GM21526 (cell line): ENCODE measurements at regions not wholly inside any gene's neighbourhood (a gene's known extent, or its start where the extent isn't known, plus 50 kb on each side); places are given as distances from the start of the nearest gene placed in this dataset.
"Not testable (repeated sequence)": the region's sequence is repeated elsewhere in the genome, so short reads cannot be mapped to it uniquely, and the experiment has no call there.

ENCODE experiments used
- ATAC-seq: cut with Tn5 transposase; IDR thresholded peaks from one replicate; pipeline ENCODE4 v1.9.1; 2021; ENCODE audit warnings: moderate library complexity; ENCODE audit not compliant: unreplicated experiment, low FRiP score

- no peak for ATAC-seq
These were observed 132.9 kb upstream of the NRIP1 start for GRCh38 chr21:15197696-15198095.

- ATAC-seq = no peak
These were observed 134.9 kb upstream of the NRIP1 start for GRCh38 chr21:15199414-15200383.

DNA sequence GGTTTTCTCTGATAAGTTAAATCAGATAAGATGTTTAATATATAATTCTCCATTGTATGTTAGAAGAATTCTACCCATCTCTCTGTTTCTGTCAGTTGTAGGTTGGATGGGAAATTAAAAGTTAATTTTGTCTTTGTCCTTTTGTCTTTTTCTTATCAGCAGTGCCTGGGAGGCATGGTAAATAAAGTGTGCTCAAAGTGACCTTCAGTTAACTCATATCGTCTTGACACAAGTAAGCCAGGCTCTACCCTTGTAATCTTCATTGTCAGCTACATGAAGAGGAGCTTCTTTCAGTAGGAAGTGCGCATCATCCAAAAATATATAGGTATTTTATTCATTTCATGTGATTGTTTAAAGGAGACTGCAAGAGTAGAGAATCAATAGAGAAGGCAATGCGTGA lies 138.9 kb upstream of the NRIP1 start:
- no peak for ATAC-seq

- no peak for ATAC-seq
These were observed 139.6 kb upstream of the NRIP1 start for GRCh38 chr21:15204140-15204969.

- no peak for ATAC-seq
These were observed 140.1 kb upstream of the NRIP1 start for GRCh38 chr21:15204970-15205286.

DNA sequence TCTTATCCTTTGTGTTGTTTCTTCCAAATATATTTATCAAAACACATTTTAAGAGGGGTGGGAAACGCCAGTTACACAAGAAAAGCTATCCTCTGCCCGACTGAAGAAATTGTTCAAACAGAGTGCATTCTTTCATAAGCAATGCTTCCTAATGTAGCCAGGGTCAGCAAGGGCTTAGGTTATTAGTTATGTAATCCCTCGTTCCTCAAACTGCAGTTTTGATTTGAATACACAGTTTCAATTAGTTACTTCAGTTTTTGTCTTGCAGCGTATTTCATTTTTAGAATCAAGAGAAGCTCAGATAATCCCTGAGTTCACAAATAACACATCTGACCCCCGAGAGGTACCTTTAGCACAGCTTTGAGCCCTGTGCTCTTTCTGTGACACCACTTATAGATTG lies 141.7 kb upstream of the NRIP1 start:
- peak; percentile 94 for ATAC-seq

- no peak for ATAC-seq
These were observed 142.4 kb upstream of the NRIP1 start for GRCh38 chr21:15207231-15207630.

- no peak for ATAC-seq
These were observed 143.0 kb upstream of the NRIP1 start for GRCh38 chr21:15207635-15208370.

- no peak for ATAC-seq
These were observed 144.0 kb upstream of the NRIP1 start for GRCh38 chr21:15208786-15209185.

DNA sequence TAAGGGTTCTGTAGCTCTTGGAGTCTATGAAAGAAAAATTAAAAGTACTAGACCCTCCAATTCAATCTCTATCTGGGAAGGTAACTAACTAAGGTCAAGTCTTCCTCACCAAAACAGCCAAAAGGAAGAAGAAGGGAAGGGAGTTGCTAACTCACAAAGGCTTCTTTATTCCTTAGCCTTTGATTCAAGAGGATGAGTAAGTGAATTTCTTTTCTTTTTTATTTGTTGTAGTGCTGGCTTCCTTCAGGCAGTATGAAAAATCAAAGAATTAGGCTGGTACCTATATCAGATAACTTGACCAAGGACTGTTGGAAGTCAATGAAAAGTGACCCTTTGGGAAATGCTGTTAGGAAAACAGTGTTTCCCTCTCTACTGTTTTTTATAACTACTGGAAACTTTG lies 144.4 kb upstream of the NRIP1 start:
- no peak for ATAC-seq

DNA sequence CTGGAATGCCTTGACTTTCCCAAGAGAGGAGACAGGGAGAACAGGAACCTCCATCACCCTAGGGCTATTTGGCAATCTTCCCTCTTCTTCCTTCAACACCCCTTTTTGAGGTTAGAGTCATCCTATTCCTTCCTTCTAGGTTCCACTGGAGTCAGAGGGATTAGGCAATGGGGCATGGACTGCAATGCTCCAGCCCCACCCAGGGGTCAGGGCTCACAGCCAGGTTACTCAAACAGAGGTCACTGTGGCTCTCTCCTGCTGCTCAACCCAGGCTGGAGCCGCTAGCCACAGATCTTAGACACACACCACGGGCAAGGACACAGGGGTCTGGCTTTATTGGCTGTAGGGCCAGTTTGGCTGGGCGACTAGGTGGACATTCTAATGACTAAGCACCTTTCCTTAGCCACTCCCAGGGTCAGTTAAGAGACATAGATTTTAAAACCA lies 145.5 kb upstream of the NRIP1 start:
- ATAC-seq = no peak

DNA sequence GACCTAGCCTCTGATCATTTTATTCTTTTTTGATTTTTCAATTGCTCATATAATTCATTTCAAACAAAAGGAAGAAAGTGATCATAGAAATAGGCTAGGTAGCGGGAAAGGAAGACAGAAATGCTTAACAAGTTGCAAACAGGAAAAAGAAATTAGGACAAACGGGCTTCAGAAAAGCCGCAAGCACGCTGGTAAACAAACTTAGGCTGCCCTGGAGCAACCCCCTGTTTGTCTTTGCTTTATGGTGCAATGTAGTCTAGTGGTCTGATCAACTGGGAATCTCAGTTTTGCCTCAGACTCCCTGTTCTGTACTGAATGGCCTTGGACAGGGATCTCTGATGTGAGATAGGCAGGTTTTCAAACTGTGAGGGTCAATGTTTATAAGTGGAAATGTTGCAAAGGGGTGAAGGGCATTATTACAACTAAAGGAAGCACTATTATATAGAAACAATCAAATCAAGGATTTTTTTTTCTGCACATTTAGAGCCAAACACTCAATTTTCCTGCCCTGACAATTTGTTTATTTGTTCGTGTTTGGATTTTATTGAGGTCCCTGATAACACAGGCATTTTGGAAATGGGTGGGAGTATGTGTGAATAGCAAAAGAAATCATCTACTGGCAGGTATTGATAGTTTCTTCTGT lies 146.8 kb upstream of the NRIP1 start:
- no peak for ATAC-seq

GRCh38 chr21:15212206-15212605 lies 147.4 kb upstream of the NRIP1 start:
- ATAC-seq = no peak

GRCh38 chr21:15218476-15218875 lies 153.7 kb upstream of the NRIP1 start:
- not testable (repeated sequence) for ATAC-seq

DNA sequence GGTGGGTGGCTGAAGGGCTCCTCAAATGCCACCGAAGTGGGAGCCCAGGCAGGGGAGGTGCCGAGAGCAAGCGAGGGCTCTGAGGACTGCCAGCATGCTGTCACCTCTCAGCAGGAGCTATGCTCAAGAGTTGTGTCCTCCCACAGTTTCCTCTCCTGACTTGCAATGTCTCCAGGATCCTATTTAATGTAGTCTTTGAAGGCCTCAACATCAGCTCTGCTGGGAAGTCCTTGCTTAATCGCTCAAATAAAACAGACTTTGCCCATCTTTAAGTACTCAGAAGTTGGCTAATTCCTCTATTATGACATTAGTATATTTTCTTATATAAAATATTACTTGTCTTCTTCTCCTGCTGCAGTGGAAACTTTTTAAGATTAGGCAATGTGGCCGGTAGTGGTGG lies 154.2 kb upstream of the NRIP1 start:
- ATAC-seq = no peak

DNA sequence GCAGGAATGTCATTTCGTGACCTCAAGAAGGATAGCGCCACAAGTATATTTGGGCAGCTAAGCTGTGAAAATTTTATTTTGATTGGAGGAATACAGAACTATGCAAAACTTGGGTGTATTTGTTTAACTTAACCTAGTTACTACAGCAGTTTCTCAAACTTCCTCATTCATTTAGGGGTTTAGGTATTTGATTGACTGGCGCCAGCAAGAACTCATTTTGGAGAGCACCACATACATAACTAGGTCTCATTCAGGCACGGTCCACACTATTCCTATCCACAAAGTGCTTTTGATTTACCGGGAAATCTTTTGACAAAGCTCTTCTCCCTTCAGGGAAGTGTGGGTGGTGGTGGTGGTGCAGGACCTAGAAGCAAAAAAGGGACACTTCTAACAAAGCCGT lies 155.1 kb upstream of the NRIP1 start:
- ATAC-seq = no peak

- no peak for ATAC-seq
These were observed 157.1 kb upstream of the NRIP1 start for GRCh38 chr21:15221799-15222386.

DNA sequence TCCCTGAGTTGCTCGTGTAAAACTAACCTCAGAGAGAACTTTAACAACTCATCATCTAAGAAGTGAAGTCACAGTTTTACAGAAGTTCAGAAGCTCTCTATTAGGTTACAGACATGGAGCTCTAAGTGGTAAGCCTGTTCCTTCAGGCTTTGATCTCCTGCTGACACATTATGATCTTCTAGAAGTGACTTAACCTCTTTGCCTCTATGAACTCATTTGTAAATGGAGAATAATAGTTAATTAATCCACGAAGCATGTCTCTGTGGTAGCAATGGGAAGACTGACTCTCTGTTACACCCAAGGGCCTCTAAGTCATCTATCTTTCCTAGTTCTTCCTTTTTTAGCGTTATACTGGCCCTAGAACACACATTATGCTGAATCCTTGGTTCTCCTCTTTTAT lies 157.9 kb upstream of the NRIP1 start:
- no peak for ATAC-seq

GRCh38 chr21:15224346-15225086 lies 159.7 kb upstream of the NRIP1 start:
- no peak for ATAC-seq
